ENCODE measurements at regions not wholly inside any gene's neighbourhood (a gene's known extent, or its start where the extent isn't known, plus 50 kb on each side); places are given as distances from the start of the nearest gene placed in this dataset.

DNA sequence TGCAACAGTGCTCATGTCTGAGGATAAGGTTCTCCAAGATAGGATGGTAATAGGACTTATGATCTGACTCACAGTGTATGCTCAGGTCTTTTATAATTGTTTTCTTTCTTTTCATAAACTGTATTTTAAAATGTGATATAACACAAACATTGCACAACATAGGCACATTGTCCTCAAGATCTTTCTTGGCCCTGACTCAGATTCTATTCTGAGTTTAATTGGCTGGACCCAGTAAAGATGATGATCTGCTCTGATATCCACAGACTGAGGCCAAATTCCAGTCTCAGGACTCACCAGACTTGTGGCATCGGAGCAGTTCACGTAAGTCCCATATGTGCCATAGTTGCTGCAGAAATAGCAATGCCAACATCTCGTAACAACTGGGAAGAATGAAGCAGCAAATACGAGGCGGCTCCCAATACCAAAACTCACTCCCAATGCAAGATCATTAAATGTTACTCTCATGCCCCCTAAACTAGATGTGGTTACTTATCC lies 448.9 kb upstream of the SLC14A2 start:
- TF ChIP-seq POLR2AphosphoS5 (IDR thresholded peaks at IDR 0.05) (no peak), POLR2A (IDR thresholded peaks at IDR 0.05) (no peak)
- TF ChIP-seq, protein P1, sequence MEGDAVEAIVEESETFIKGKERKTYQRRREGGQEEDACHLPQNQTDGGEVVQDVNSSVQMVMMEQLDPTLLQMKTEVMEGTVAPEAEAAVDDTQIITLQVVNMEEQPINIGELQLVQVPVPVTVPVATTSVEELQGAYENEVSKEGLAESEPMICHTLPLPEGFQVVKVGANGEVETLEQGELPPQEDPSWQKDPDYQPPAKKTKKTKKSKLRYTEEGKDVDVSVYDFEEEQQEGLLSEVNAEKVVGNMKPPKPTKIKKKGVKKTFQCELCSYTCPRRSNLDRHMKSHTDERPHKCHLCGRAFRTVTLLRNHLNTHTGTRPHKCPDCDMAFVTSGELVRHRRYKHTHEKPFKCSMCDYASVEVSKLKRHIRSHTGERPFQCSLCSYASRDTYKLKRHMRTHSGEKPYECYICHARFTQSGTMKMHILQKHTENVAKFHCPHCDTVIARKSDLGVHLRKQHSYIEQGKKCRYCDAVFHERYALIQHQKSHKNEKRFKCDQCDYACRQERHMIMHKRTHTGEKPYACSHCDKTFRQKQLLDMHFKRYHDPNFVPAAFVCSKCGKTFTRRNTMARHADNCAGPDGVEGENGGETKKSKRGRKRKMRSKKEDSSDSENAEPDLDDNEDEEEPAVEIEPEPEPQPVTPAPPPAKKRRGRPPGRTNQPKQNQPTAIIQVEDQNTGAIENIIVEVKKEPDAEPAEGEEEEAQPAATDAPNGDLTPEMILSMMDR (IDR thresholded peaks at IDR 0.05 in 8 of 11, conservative IDR thresholded peaks at IDR 0.05 in 3 of 11) = no peak
